Ureter (tissue), 1 donor: ENCODE measurements at regions not wholly inside any gene's neighbourhood (a gene's known extent, or its start where the extent isn't known, plus 50 kb on each side); places are given as distances from the start of the nearest gene placed in this dataset.
A peak's percentile ranks its signal among the peaks of the same experiment; 100 is the strongest.
"Not testable (repeated sequence)": the region's sequence is repeated elsewhere in the genome, so short reads cannot be mapped to it uniquely, and the experiment has no call there.

Experiments used
- DNase-seq: peaks from one replicate; pipeline ENCODE4 v3.0.0-alpha.2; 2020; ENCODE audit warnings: low spot score
- donor health status: DM: yes; HTN: yes; CAD: no.

GRCh38 chr1:157409927-157410326 lies 142.4 kb downstream of the FCRL5 start:
- DNase-seq = no peak

- no peak for DNase-seq
Measured at GRCh38 chr1:157407917-157408525, 144.3 kb downstream of the FCRL5 start.

- no peak for DNase-seq
Measured at GRCh38 chr1:157407367-157407766, 144.9 kb downstream of the FCRL5 start.

- no peak for DNase-seq
Measured at GRCh38 chr1:157405662-157406061, 146.7 kb downstream of the FCRL5 start.

DNA sequence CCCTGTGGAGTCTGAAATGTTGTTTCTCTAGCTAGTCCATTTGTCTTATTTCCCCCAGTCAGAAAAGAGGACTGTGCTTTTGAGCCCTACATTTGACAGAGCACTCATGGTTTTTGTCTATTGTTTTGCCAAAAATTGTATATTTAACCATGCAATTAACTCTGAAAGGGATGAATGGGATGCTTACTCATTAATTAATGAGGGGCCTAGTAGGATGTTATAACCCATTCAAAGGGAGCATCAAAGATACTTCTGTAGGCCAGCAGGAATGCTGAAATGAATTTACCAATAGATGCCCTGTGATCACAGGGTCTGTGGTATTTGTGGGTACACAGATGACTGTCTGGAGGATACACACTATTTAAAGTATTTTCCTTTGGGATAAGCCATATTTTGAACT lies 147.7 kb downstream of the FCRL5 start:
- no peak for DNase-seq

GRCh38 chr1:157404063-157404501 lies 148.2 kb downstream of the FCRL5 start:
- no peak for DNase-seq

DNA sequence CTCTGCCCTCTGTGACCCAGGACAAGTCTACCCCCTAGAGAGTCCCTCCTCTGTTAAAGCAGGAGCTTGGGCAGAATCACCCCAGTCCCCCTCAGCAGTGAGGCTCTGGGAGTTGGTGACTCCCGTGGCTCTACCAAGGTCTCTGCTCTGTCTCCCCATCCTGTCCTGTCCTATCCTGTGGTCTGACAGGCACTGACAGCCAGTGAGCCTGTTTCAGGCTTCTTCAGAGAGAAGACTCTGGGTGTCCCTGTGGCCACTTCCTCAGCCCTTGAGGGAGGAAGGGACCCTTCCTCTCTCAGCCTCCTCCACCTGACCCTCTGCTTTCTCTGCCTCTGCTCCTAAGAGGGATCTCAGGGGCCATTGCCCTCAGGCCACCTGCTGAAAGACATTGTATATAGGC lies 148.7 kb downstream of the FCRL5 start:
- DNase-seq = no peak

GRCh38 chr1:157403203-157403602 lies 149.1 kb downstream of the FCRL5 start:
- no peak for DNase-seq

DNA sequence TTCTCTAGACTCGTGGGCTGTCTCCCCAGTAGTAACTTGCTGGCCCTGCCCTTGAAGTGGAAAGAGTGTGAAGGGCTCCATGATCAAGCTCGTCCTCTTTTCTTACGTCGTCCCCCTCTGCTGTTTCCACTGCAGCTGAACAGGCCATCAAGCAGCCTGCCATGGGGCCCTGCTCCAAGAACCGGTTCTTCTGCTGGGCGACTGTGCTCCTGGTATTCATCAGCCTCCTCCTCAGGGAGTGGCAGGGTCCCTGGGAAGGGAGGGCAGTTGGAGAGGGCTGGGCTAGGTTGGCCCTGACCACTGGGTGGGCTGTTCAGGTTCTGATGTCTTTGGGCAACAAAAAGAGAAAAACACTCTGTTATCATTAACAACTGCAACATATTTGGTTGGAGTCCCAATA lies 151.5 kb downstream of the FCRL5 start:
- no peak for DNase-seq

DNA sequence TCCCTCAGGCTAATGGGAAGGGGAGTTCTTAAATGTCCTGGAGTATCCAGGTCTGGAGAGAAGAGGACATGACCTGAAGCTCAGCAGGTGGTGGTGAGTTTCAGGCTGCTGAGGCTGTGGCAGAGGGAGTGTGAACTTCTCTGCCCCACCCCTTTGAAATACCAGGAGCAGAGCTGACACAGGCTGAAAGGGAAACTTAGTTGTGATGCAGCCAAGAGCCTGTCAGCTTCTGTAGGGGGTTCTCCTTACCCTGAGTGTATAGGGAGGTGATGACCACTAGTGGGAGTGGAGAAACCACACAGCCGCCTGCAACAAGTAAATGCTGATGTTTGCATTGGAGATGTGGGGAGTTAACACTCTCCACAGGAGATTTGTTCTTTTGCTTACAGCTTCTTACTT lies 152.3 kb downstream of the FCRL5 start:
- DNase-seq = no peak

GRCh38 chr1:157399343-157399983 lies 152.9 kb downstream of the FCRL5 start:
- DNase-seq = no peak

- DNase-seq = no peak
Measured at GRCh38 chr1:157390651-157391050, 161.7 kb downstream of the FCRL5 start.

- no peak for DNase-seq
Measured at GRCh38 chr1:157388057-157388456, 164.3 kb downstream of the FCRL5 start.

- DNase-seq = no peak
Measured at GRCh38 chr1:157384258-157384657, 168.1 kb downstream of the FCRL5 start.

- no peak for DNase-seq
Measured at GRCh38 chr1:157382351-157382750, 170.0 kb downstream of the FCRL5 start.

GRCh38 chr1:157380523-157380922 lies 171.8 kb downstream of the FCRL5 start:
- DNase-seq = no peak

- not testable (repeated sequence) for DNase-seq
Measured at GRCh38 chr1:157377280-157377713, 175.0 kb downstream of the FCRL5 start.

- no peak for DNase-seq
Measured at GRCh38 chr1:157376681-157377080, 175.6 kb downstream of the FCRL5 start.

DNA sequence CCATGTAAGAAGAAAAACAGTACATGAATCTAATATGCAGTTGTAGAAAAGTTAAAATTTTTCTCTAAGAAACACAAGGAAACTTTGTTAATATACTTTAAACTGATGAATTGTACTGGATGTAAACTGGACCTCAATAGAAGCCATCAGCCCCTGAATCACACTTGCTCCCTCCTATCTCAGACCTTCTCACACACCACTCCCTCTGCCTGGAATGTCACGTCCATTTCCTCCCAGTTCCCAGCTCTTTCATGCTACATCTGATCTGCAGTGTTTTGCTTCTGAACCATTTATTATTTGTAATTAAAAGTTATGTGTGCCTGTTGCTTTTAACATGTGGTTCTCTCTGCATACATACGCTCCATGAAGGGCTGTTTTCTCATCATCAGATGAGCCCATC lies 180.0 kb downstream of the FCRL5 start:
- DNase-seq = not testable (repeated sequence)

- DNase-seq = no peak
Measured at GRCh38 chr1:157371826-157372225, 180.5 kb downstream of the FCRL5 start.

- DNase-seq = no peak
Measured at GRCh38 chr1:157371221-157371620, 181.1 kb downstream of the FCRL5 start.

DNA sequence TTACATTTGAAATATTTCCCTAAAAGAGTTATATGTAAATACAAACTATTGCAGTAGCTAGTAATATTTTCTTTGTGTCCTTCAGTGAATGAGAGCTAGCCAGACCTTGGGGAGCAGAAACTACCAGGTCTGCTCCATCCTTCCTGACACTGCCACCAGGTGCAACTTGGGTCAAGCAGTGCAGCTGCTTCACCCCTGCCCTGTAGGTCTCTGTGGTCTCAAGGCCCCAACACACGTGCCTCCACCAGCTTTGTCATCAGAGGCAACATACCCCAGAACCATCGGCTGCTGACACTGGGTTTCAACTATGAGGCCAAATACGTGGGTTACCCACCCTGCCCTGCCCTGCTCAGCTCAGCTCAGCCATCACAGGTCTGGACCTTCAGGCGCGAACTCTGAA lies 181.6 kb downstream of the FCRL5 start:
- DNase-seq = no peak

- DNase-seq = peak; percentile 53
Measured at GRCh38 chr1:157369808-157370521, 182.3 kb downstream of the FCRL5 start.
